ENCODE measurements at regions not wholly inside any gene's neighbourhood (a gene's known extent, or its start where the extent isn't known, plus 50 kb on each side); places are given as distances from the start of the nearest gene placed in this dataset.

DNA sequence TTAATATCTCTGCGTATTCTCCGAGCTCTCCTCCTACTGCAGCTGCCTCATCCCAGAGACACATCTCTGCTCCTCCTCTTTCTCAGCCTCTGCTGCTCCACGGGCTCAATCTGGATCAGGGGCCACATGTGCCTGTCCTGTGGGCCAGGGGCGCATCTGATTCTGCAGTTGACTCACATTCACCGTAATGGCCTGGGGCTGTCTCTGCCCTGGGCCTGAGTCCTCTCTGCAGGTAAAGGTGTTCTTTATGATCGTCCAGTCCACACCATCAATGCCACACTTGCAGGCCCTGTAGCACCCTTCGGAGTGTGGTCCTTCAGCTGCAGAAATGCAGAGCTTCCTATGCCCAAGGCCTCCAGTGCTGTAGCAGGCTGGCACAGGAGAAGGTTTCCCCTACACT is 154.5 kb downstream of the OAT start:
- no peak for DNase-seq (ENCODE audit: low read depth)

DNA sequence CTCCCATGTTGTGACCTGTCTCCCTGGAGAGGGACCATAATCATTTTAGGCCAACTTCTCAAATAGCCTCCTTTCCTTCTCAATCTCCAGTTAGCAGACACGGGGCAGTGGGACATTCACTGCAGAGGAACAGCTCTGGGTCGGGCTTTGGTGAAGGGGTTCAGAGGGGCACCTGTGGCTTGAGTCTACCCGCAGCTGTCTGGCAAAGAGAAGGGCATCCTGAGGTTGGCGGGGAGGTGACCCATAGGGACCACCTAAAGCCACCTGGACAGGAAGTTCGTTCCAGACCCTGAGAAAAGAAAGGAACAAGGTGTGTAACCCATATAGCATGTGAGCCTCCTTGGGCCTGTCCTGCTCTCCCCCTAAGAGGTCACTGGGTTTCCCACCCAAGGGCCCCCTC is 155.0 kb downstream of the OAT start:
- DNase-seq (ENCODE audit: low read depth), result no peak

DNA sequence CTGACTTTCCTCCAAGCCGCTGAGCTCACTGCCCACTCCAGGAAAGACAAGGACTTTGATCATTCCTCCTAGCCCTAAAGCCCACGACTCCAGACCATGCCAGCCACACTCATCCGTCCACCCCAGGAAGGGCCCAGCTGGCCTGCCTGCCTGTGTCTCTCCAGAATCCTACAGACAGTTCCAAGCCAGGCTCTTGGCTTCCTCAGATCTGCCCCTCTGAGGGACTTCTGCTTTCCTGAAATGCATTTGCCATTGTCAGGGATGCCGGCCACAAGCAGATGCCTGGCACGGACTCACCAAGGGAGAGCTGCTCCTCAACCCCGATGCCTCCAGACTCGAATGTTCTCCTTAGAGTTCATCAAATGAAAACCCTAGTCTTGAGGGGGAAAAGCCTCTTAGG is 155.8 kb downstream of the OAT start:
- no peak for DNase-seq (ENCODE audit: low read depth)

DNA sequence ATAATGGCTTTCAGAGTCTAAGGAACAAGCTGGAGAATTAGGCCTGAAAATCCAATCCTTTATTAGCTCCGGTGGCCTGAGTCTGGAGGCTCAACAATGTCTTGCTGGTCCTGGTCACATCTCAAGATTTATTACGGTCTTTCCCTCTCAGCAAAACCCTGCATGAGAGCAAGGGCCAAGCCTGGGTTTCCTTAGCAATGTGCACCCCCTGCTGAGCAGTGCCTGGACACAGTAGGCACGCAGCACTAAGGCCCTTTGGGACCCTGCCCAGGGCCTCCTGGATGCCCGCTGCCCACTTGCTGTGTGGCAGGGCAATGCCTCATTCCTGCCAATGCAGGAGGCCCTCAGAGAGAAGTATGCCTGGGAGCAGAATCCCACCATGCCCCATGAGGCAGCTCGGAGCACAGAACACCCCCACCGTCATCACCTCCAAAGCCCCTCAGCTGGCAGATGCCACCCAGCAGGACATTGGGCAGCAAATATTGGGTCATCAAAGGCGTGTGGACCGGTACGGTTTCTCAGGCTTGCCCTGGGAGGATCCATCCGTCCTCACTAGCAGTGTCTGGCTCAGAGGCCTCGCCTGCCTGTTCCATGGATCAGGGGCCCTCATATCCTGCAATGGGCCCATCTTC is 156.4 kb downstream of the OAT start:
- DNase-seq (ENCODE audit: low read depth), result no peak

DNA sequence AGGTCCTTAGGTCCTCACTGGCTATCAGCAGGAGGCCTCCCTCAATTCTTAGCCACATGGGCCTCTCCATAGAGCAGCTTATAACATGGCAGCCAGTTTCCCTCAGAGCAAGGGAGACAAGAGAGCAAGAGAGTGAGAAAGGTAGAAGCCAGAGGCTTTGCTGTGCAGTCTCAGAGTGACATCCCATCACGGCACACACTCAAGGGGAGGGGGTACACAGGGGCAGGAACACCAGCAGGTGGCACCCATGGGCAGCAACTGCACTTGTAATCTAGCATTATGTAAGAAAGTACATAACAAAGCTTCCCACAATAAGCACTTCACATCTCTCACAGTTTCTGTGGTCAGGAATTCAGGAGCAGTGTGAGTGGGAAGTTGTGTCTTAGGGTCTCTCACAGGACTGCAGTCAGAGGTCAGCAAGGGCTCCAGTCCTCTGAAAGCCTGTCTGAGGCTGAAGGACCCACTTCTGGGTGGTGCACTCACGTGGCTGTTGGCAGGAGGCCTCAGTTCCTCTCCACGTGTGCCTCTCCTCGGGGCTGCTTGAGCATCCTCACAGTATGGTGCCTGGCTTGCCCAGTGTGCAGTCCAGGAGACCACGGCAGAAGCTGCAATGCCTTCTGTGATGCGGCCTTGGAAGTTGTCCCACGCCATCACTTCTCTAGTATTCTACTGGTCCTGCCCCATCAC is 159.4 kb downstream of the OAT start:
- no peak for DNase-seq (ENCODE audit: low read depth)

DNA sequence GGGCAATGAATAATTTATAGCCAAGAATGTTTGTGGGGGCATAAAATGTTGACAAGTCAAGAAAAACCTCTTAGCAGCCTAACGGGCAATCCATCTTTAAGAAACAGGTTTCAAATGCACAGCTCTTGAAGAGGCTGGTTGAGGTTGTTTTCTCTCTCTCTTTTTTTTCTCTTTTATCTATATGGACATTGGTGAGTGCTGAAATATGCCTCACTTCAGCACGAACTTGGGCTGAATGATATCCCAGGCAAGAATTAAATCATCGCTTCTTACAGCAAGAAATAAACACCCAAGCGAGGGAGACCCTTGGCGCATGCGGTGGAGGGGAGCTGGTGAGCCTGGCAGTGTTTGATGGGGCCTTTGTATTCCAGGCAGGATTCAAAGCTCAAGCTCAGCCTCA is 160.9 kb downstream of the OAT start:
- no peak for DNase-seq (ENCODE audit: low read depth)

DNA sequence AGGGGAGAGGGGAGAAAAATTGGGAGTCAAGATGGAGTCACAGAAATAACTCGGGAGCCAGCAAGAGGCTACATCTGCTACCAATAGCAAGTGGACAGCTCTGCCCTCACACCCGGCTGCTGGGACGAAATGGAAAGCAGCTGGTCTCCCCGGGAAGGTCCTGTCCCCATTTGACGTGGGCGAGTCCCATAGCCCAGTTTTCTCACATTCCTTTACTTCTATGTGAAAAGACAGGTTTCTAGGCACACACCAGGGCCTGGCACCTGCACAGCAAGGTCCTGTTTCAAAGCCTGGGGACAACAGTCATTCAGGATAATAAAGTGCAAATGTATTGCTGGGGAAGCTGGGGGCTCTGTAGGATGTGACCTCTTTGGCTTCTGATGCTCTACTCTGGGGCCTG is 162.6 kb downstream of the OAT start:
- no peak for DNase-seq (ENCODE audit: low read depth)

DNA sequence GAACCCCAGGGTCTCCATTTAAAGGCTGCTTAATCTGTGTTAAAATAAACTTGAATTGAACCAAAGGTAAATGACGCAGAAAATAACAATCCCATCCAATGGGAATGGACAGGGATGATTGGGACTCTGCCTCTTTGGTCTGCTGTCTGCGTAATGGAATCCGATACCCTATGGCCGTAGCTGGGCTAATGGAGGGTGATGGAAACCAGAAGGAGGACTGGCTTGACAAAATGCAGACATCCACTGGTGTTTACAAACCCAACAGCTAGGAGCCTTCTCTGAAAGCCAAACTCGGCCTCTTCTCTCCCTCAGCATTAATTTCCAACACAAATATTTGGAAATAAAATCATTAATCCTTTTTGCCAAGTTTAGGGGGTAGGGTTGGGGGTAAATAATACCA is 162.2 kb upstream of the CHST15 start:
- DNase-seq (ENCODE audit: low read depth), result no peak

DNA sequence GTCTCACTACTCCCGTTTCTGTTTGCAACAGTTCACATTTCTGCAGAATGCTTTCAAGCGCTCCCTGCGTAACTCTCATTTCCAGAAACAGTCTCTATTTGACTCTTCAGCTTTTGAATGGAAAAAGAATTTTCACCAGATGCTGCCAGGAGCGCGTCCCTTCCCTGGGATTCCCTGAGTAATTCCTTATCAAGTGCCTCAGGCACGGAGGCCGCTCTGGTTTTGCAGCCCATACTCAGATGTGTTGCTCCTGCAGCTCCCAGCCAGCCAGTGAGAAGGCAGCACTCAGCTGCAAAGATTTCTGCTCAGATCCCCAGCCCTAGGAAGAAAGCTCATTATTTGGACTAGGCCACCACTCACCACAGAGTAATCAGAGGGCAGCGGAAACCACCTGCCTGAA is 161.1 kb upstream of the CHST15 start:
- DNase-seq (ENCODE audit: low read depth), result no peak

DNA sequence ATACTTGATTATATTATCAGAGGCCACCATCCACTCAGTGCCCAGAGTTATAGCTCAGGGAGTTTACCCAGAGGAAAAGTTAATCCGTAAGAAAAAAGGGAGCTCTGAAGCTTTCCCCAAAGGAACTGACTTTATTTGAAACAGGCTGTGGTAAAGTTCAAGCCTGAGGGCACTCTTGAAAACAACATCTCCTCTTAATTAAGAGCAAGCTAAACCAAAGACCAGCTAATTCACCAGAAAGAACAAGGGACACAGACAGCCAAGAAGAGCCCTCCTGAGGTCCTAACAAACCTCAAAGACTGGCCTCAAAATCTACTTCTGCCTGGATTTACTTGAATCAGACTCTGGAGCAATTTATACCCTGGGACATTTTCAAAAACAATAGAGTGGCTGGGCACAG is 159.6 kb upstream of the CHST15 start:
- no peak for DNase-seq (ENCODE audit: low read depth)

DNA sequence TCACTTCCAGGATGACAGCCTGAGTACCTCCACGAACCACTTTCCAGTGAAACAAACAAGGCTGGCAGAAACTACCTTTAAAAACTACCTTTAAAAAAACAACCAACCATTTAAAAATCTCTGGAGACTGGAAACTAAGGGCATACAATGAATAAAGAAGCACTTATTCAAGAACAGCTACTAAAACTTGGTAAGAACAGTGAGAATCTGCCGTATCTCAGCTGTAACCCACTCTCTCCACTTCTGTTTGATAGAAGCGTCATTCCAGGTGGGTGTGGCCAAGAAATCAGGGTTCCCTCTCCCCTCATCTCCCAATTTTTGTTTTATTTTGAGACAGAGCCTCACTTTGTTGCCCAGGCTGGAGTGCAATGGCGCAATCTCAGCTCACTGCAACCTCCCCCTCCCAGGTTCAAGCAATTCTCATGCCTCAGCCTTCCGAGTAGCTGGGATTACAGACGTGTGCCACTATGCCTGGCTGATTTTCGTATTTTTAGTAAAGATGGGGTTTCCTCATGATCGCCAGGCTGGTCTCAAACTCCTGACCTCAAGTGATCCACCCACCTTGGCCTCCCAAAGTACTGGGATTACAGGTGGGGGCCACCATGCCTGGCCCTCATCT is 158.8 kb upstream of the CHST15 start:
- DNase-seq (ENCODE audit: low read depth), result no peak

DNA sequence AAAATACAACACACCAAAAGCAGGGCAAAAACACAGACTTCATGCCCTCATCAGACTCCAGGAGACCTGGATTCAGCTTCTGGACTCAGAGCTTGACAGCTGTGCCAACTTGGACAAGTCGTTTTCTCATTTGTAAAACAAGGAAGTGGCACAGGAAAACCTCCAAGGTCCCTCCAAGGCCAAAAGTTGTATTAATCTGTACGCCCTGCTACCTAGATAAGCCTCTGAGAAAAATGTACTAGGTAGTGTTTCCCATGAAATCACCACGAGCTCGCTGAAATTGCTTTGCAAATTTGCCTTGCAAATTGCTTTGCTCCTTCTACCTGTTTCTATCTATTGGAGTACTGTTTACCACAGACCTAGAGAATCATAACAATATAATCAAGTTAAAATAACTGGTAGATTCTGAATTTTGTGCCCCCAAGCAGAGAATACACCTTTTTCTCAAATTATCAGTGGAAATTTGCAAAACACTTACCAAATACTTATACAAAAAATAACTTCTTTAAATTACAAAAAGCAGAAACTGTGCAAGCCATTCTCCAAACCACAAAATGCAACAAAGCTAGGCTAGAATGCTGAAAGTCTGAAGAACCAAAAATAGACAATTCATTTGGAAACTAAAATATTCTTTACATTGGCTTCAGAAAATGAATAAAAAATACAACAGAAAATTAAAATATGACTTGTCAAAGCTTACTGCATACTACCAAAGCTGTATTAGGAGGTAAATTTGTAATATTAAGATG is 158.1 kb upstream of the CHST15 start:
- DNase-seq (ENCODE audit: low read depth), result no peak

DNA sequence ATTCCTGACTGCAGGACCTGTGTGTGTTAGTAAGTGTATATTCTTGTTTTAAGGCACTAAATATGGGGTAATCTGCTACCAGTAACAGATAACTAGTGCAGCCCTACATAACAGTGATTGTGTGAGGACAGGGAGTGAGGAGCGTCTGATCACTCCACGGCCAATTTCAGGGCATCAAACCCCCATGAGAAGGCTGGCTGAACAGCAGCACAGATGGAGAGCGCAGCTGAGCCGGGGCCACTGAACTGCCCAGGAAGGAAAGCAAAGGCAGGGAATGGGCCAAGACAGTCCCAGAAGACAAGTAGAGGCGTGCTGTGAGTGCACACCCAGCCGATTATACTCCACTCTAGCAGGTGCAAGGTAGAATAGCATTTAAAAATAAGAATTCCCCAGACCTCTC is 157.1 kb upstream of the CHST15 start:
- no peak for DNase-seq (ENCODE audit: low read depth)

DNA sequence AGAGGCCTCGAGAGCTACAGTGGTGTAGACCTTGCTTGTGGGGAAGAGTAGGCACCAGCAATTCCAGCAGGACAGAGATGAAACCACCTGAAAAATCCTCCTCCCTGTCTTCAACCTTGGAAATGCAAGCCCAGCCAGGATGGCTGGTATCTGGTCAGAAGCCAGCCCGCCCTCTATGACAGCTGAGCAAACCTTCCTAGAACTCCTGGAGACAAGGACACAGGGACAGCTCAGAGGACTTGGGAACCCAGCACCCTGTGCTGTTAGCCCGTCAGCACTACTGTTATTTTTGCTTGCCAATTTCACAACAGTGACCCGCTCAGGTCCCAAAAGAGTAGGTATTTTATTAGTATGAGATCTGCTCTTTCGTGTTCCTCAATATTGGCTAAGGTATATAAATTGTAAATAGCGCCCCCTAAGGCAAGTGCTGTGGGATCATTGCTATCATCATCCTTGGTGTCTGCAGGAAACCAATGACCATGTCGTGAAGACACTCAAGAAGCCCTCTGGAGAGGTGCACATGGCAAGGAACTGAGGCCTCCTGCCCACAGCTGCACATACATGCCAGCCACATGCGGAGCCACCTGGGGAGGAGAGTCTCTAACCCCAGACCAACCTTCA is 156.5 kb upstream of the CHST15 start:
- no peak for DNase-seq (ENCODE audit: low read depth)

DNA sequence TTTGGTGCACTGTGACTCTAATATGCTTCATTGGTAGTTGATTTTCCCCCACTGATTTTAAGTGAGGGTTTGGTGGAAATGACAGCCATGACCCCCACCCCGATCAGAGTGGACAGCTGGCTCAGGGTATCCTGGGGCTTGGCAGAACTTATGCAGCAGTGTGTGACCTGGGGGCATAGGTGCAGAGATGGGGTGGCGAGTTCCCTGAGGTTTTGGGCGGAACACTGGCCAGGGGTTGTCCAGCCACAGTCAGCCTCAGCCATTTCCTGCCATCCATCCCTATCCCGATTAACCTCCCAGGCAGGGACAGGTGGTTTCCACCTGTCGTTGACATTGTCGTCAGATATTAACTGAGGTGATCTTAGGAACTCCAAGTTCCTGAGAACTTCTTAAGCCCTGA is 155.8 kb upstream of the CHST15 start:
- DNase-seq (ENCODE audit: low read depth), result no peak

DNA sequence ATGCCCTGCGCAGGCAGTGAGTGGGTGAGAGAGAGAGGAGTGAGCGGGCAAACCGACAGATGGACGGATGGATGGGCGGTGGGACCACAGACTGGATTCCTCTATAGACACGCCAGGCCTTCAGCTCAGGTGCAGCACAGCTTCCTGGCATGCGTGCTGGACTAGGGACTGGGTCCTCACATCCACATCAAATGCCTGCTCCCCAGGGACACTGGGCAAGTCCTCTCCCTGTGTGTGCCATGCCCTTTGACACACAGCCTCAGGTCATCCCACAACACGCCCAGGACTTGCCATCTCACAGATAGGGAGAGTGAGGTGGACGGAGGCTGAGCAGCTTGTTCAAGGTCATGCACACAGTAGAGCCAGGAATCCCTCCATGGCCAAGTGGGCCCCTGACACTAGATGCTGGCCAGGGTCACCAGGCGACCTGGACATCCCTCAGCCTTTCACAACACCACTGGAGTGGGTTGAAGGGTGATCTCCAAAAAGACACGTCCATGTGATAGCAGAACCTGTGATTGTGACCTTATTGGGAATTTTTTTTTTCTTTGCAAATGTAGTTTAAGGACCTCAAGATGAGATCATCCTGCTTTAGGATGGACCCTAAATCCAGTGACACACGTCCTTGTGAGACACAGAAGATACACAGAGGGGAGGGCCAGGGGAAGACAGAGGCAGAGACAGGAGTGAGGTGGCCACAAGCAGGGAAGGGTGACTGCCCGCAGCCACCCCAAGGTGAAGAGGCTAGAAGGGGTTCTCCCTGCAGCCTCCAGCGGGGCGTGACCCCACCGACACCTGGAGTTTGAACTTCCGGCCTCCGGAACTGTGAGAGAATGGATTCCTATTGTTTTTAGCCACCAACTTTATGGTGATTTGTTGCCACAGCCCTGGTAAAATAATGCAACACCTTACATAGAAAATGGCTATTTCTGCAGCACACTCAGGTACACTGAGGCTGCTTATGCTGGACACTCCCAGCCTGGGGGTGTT is 155.0 kb upstream of the CHST15 start:
- DNase-seq (ENCODE audit: low read depth), result no peak

DNA sequence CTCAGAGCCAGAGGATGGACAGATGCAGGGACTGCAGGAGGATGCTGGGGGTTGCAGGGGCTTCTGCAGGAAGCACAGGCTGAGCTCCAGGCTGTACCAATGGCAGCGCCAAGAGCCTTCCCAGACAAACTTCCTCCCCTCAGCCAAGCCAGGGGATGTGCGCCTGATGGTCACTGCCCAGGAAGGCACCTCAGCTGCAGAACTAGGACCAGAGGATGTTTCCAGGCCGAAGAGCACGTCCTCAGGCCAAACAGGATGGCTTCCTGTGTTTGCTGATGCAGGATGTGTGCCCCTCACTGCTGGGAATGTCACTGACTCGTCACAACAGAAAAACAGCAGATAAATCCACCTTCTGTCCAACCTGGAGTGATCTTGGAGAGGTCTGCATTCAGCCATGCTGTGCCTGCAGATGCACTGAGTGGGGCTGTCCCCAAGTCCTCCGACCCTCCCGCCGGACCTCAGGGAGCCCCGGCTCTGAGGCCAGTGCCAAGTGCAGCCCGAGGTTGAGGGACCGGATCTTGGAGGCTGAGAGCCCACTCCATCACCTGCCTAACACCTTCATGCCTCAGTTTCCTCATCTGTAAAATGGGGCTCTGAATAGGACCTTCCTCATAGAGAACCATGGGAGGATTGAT is 152.5 kb upstream of the CHST15 start:
- DNase-seq (ENCODE audit: low read depth), result no peak

DNA sequence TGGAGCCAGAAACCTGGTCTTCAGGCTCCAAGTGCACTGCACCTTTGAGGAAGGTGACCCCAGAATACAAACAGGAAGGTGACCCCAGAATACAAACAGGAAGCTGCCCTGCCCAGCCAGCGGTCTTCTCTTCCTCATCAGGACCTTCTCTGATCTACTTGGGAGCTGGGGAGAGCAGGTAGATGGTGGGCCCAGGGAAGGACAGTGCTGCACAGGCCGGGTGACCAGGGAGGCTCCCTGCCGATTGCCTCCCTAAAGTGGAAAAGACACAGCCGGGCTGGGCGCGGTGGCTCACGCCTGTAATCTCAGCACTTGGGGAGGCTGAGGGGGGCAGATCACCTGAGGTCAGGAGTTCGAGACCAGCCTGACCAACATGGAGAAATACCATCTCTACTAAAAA is 151.8 kb upstream of the CHST15 start:
- DNase-seq (ENCODE audit: low read depth), result no peak

DNA sequence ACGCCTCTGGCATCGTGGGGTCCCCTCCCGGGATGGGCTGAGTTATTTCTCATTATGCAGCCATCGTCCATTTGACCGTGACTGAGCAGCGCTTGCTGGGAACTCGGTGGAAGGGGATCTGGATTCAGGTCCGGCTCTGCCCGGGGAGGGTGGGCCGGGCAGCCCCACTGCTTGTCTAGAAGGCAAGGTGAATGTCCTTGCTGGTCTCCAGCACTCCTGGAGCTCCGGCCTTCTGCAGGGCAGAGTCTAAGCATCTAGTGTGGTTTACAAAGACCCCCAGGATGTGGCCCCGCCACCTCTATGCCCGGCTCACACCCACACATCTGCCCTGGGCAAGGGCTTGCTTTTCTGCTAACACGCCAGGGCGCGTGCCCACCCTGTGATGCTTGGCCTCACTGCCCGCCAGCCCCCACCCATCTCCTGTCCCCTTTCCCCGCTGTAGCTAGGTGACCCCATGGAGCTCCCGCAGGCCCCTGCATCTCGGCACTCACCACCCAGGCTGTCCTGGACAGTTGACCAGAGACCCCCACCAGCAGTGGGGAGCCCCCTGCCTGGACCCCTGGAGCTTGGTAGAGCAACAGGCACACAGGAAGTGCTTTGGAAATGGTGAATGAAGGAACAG is 151.0 kb upstream of the CHST15 start:
- no peak for DNase-seq (ENCODE audit: low read depth)

DNA sequence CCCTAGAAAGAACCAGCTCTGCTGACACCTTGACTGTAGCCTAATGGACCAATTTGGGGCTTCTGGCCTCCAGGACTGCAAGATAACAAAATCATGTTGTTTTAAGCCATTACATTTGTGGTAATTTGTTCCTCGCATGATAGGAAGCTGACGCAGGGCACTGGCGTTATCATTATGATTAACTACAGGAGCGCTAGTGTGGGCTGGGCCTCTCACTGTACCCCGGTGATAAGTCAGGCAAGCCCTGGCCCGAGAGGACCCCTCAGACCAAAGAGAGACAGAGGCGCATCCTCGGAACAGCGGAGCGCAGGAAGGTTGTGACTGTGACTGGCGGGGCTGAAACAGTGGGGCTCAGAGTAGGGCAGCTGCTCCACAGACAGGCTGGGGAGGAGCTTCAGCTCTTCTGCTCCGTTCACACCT is 150.3 kb upstream of the CHST15 start:
- no peak for DNase-seq (ENCODE audit: low read depth)
